Esophagus muscularis mucosa (tissue), 4 donors: ENCODE measurements at regions not wholly inside any gene's neighbourhood (a gene's known extent, or its start where the extent isn't known, plus 50 kb on each side); places are given as distances from the start of the nearest gene placed in this dataset.
"Not testable (repeated sequence)": the region's sequence is repeated elsewhere in the genome, so short reads cannot be mapped to it uniquely, and the experiment has no call there.

Experiments
- DNase-seq: peaks from one replicate; pipeline ENCODE4 v3.0.0-alpha.2; 2017; ENCODE audit errors: extremely low spot score
- H3K27ac ChIP-seq, 4 donors: fragments of 200-600 bp; sonication (generic); replicated peaks in 1 of 4; 1 replicate in 3 of 4; 2 replicates in 1 of 4; pipeline ENCODE4 v1.5.1; 2016 to 2019; ENCODE audit warnings: mild to moderate bottlenecking in 1 of 4
- H3K27me3 ChIP-seq, 4 donors: fragments of 200-600 bp; sonication (generic); one replicate each; pipeline versions ENCODE4 v1.5.1 to v1.6.0; 2016 to 2019
- H3K36me3 ChIP-seq, 4 donors: fragments of 200-600 bp; sonication (generic); one replicate each; pipeline ENCODE4 v1.5.1; 2016 to 2019
- H3K4me1 ChIP-seq, 4 donors: fragments of 200-600 bp; sonication (generic); one replicate each; pipeline ENCODE4 v1.5.1; 2016 to 2019
- H3K4me3 ChIP-seq, 4 donors: fragments of 200-600 bp; sonication (generic); 1 replicate in 2 of 4; 2 replicates in 2 of 4; pipeline ENCODE4 v1.5.1; 2016 to 2019; ENCODE audit warnings: mild to moderate bottlenecking in 4 of 4, moderate library complexity in 1 of 4
- H3K9me3 ChIP-seq, 4 donors: fragments of 200-600 bp; sonication (generic); 1 replicate in 3 of 4; 2 replicates in 1 of 4; pipeline ENCODE4 v1.5.1; 2016 to 2019
- CTCF ChIP-seq, 3 experiments: fragments of 200-600 bp in 2 of 3; fragments of 450-650 bp in 1 of 3; sonication (generic) in 2 of 3; IDR thresholded peaks; one replicate each; pipeline ENCODE4 v1.5.1; 2017 to 2019; ENCODE audit warnings: antibody characterized with exemption in 3 of 3, mild to moderate bottlenecking in 2 of 3, moderate library complexity in 1 of 3
- EP300 ChIP-seq: sonication (generic); formaldehyde crosslinking; IDR thresholded peaks from one replicate; pipeline ENCODE4 v1.6.1; 2017; ENCODE audit warnings: antibody characterized with exemption
- POLR2A ChIP-seq: fragments of 450-650 bp; IDR thresholded peaks from one replicate; pipeline ENCODE4 v1.6.1; 2017; ENCODE audit warnings: antibody characterized with exemption, moderate library complexity, mild to moderate bottlenecking, low read depth
- POLR2AphosphoS5 ChIP-seq, 2 donors: sonication (generic); formaldehyde crosslinking; IDR thresholded peaks; one replicate each; pipeline ENCODE4 v1.6.1; 2017; ENCODE audit warnings: antibody characterized with exemption in 2 of 2
- WGBS: methylation state at CpG from one replicate; pipeline ENCODE4 v1.1.5; 2018; 5-methylcytosine and 5-hydroxymethylcytosine counted together
- intact Hi-C: fragments of 100-400 bp; cut with DNase I; formaldehyde crosslinking; loops from one replicate; pipeline ENCODE4 v1.15.1; 2023

- no peak for DNase-seq
- no peak overlapping the region for H3K4me3 ChIP-seq
- WGBS, result 78% methylated on average over 2 of the region's 2 CpGs
- H3K27me3 ChIP-seq, result no peaks in the 10 kb centered on the region
- no peaks in the 10 kb centered on the region for H3K36me3 ChIP-seq
- H3K9me3 ChIP-seq, result no peaks in the 10 kb centered on the region
- no peaks in the 10 kb centered on the region for H3K4me1 ChIP-seq
- intact Hi-C loops, result no loop called here
- no peak overlapping the region for H3K27ac ChIP-seq
- TF ChIP-seq POLR2A (no peak), EP300 (no peak), POLR2AphosphoS5 (IDR thresholded peaks at IDR 0.05) (no peak), CTCF (IDR thresholded peaks at IDR 0.05) (no peak)
Observed at GRCh38 chrX:121746105-121746504, 698.7 kb downstream of the GLUD2 start.

GRCh38 chrX:121753602-121754001 lies 706.2 kb downstream of the GLUD2 start:
- H3K9me3 ChIP-seq, intact Hi-C loops, H3K36me3 ChIP-seq, H3K27ac ChIP-seq, H3K4me1 ChIP-seq, H3K4me3 ChIP-seq, DNase-seq, H3K27me3 ChIP-seq: not testable (repeated sequence)
- 50% methylated on average over 1 of the region's 1 CpG for WGBS

- Histone ChIP-seq H3K4me1 (no peaks in the 10 kb centered on the region), H3K36me3 (no peaks in the 10 kb centered on the region), H3K4me3 (no peak overlapping the region), H3K9me3 (no peaks in the 10 kb centered on the region), H3K27me3 (no peaks in the 10 kb centered on the region), H3K27ac (no peak overlapping the region)
- DNase-seq, result no peak
- no peak for TF ChIP-seq POLR2AphosphoS5 (IDR thresholded peaks at IDR 0.05)
- no peak for TF ChIP-seq EP300
- no peak for TF ChIP-seq POLR2A
- TF ChIP-seq CTCF (IDR thresholded peaks at IDR 0.05), result no peak
- intact Hi-C loops, result no loop called here
- 46% methylated on average over 2 of the region's 2 CpGs for WGBS
Observed at GRCh38 chrX:121754301-121754700, 706.9 kb downstream of the GLUD2 start.

GRCh38 chrX:121755541-121755940 lies 708.1 kb downstream of the GLUD2 start:
- TF ChIP-seq CTCF (IDR thresholded peaks at IDR 0.05), result no peak
- TF ChIP-seq EP300, result no peak
- TF ChIP-seq POLR2AphosphoS5 (IDR thresholded peaks at IDR 0.05), result no peak
- no peak for TF ChIP-seq POLR2A
- H3K27me3 ChIP-seq, result no peaks in the 10 kb centered on the region
- DNase-seq, result no peak
- no peak overlapping the region for H3K4me3 ChIP-seq
- no peak overlapping the region for H3K27ac ChIP-seq
- WGBS, result 49% methylated on average over 3 of the region's 3 CpGs
- H3K9me3 ChIP-seq, result no peaks in the 10 kb centered on the region
- no peaks in the 10 kb centered on the region for H3K36me3 ChIP-seq
- intact Hi-C loops, result no loop called here
- no peaks in the 10 kb centered on the region for H3K4me1 ChIP-seq

- Histone ChIP-seq H3K9me3 (no peaks in the 10 kb centered on the region), H3K27me3 (no peaks in the 10 kb centered on the region), H3K27ac (no peak overlapping the region), H3K4me3 (no peak overlapping the region), H3K36me3 (no peaks in the 10 kb centered on the region), H3K4me1 (no peaks in the 10 kb centered on the region)
- intact Hi-C loops, result no loop called here
- TF ChIP-seq EP300 (no peak), POLR2A (no peak), CTCF (IDR thresholded peaks at IDR 0.05) (no peak), POLR2AphosphoS5 (IDR thresholded peaks at IDR 0.05) (no peak)
- DNase-seq, result no peak
- WGBS, result 56% methylated on average over 6 of the region's 6 CpGs
Observed at GRCh38 chrX:121761845-121762244, 714.4 kb downstream of the GLUD2 start.
